Activated naive CD4-positive, alpha-beta T cell treated with anti-CD3 and anti-CD28 coated beads, Interleukin-2, amount 10 ng/mL, durations not matched to agents 7 days and 5 days (primary cell): ENCODE measurements at regions not wholly inside any gene's neighbourhood (a gene's known extent, or its start where the extent isn't known, plus 50 kb on each side); places are given as distances from the start of the nearest gene placed in this dataset.

Experiments
- CTCF ChIA-PET: fragments of 350-600 bp; sonication (Branson Sonifier 250); formaldehyde crosslinking; loops from one replicate; lab custom pipeline; 2021; ENCODE audit warnings: antibody characterized with exemption; lab: Charles Lee
- DNase-seq: peaks from one replicate; pipeline ENCODE4 v3.0.0-alpha.2; 2020
- H3K27ac Mint-ChIP-seq: one replicate; pipeline ENCODE4 v1.8.0; 2021; ENCODE audit warnings: mild to moderate bottlenecking, moderate library complexity, mixed read lengths
- H3K27me3 Mint-ChIP-seq: one replicate; pipeline ENCODE4 v1.8.0; 2021; ENCODE audit warnings: mild to moderate bottlenecking, mixed read lengths
- H3K36me3 Mint-ChIP-seq: one replicate; pipeline ENCODE4 v1.8.0; 2021; ENCODE audit warnings: mixed read lengths
- H3K4me1 Mint-ChIP-seq: one replicate; pipeline ENCODE4 v1.8.0; 2021; ENCODE audit warnings: mixed read lengths
- H3K4me3 Mint-ChIP-seq: one replicate; pipeline ENCODE4 v1.8.0; 2021; ENCODE audit warnings: mild to moderate bottlenecking, moderate library complexity, mixed read lengths
- H3K9me3 Mint-ChIP-seq: one replicate; pipeline ENCODE4 v1.8.0; 2021; ENCODE audit warnings: mixed read lengths

DNA sequence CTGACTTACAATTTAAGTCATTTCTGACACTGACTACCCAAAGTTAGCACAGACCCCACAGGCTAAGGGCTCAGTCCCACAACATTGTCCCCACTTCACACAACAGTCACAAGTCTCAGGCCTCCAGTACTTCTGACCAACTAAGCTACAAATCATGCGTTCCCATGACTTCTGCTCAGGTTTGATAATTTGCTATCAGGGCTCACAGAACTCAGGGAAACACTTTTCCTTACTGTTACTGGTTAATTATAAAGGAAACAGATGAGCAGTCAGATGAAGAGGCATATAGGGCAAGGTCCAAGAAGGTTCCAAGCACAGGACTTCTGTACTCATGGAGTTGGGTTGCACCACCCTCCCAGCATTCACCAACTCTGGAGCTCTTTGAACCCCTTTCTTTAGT is 151.2 kb upstream of the TNR start:
- no peak overlapping the region for H3K4me3 Mint-ChIP-seq
- H3K9me3 Mint-ChIP-seq, result peaks cover 2% of the 10 kb centered on the region
- no peak overlapping the region for H3K27ac Mint-ChIP-seq
- H3K4me1 Mint-ChIP-seq, result no peaks in the 10 kb centered on the region
- no peak for DNase-seq
- H3K36me3 Mint-ChIP-seq, result no peaks in the 10 kb centered on the region
- CTCF ChIA-PET, result no interaction called here
- no peaks in the 10 kb centered on the region for H3K27me3 Mint-ChIP-seq

DNA sequence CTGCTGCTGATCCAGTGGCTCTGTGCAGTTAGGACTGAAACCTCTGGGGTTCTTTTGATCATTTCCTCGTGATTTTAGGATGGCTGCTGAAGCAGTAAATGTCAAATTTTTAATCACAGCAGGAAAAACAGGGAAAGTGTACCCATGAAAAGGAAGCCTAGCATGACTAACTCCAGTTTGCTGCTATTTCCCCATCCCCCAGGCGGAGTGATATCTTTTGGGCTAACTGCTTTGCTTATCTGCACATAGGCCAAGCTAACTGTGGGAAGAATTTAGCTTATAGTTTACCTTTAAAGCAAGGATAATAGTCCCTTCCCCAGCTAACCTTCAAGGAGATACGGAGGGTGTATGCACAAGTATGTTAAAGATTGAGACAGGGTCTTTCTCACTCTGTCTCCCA is 149.8 kb upstream of the TNR start:
- DNase-seq, result no peak
- CTCF ChIA-PET, result no interaction called here
- Mint-ChIP-seq H3K9me3 (peaks cover 2% of the 10 kb centered on the region), H3K27ac (no peak overlapping the region), H3K4me1 (no peaks in the 10 kb centered on the region), H3K36me3 (no peaks in the 10 kb centered on the region), H3K4me3 (no peak overlapping the region), H3K27me3 (peaks cover under 1% of the 10 kb centered on the region)

DNA sequence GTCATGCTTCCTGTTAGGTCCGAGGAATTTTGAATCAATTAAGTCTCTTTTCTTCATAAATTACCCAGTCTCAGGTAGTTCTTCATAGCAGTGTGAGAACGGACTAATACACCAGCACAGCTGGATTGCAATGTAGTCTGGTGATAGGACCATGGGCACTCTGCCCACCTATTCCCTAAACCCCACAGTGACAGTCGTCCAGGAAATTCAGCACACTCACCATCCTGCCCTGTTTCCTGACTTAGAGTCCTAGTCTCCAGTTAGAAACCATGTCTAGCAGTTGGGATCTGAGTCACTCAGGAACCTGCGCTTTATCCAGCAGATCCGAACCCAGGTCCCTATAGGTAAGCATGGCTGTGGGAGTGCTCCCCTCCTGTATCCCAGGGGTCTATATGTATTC is 149.3 kb upstream of the TNR start:
- no peak overlapping the region for H3K4me3 Mint-ChIP-seq
- H3K9me3 Mint-ChIP-seq, result peaks cover 2% of the 10 kb centered on the region
- no peaks in the 10 kb centered on the region for H3K4me1 Mint-ChIP-seq
- peaks cover 4% of the 10 kb centered on the region for H3K27me3 Mint-ChIP-seq
- CTCF ChIA-PET, result interaction anchor here (1.6 kb wide), 1 partner anchor 12 kb away, joined by 4 read pairs; no protein-coding TSS in a partner anchor
- no peak for DNase-seq
- H3K27ac Mint-ChIP-seq, result no peak overlapping the region
- no peaks in the 10 kb centered on the region for H3K36me3 Mint-ChIP-seq

DNA sequence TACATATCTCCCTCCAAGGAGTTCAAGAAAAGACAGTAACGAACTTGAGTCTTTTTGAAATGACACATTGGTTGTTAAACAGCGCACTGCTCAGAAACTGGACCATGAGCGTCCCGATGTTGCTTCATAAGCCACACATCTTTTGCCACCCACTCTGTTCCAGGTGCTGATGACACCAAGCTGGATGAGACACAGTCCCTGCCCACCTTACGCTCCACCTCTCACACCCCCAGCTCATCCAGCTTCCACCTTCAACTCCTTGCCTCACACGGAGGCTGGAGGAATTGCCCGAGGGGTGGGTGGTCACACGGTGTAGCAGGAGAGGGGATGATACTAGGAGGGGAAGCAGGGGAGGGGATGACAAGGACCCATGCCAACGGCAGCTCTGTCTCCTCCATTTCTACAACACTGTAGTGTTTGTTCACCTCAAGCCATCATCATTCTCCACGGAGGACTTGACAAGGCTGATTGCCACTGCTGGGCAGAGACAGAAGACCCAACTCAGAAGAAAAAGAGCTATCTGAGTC is 148.5 kb upstream of the TNR start:
- Mint-ChIP-seq H3K36me3 (no peaks in the 10 kb centered on the region), H3K27me3 (peaks cover 4% of the 10 kb centered on the region), H3K9me3 (peaks cover 2% of the 10 kb centered on the region), H3K27ac (no peak overlapping the region), H3K4me1 (no peaks in the 10 kb centered on the region), H3K4me3 (no peak overlapping the region)
- CTCF ChIA-PET, result interaction anchor here (1.6 kb wide), 1 partner anchor 11 kb away, joined by 4 read pairs; no protein-coding TSS in a partner anchor
- DNase-seq, result no peak

DNA sequence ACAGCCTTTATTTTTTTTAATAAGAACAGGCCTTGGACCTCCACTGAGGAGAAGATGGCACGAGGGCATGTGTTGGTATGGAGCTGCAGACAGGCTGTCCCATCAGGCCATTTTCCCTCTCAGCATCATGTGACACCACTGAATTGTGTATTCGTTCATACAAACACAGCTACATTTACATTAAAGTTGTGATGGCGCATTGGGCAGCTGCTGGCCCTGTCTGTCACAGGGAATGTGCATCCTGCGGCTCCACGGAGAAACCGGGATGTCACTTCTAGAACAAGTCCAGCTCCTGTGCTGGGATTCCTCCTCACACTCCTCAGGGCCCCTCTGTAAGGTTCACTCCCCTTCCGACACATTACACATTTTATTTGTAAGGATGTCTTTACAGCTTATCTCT is 147.6 kb upstream of the TNR start:
- H3K36me3 Mint-ChIP-seq, result no peaks in the 10 kb centered on the region
- peaks cover 2% of the 10 kb centered on the region for H3K9me3 Mint-ChIP-seq
- CTCF ChIA-PET, result interaction anchor here (1.6 kb wide), 1 partner anchor 10 kb away, joined by 4 read pairs; no protein-coding TSS in a partner anchor
- H3K4me1 Mint-ChIP-seq, result no peaks in the 10 kb centered on the region
- no peak overlapping the region for H3K27ac Mint-ChIP-seq
- DNase-seq, result no peak
- H3K27me3 Mint-ChIP-seq, result peaks cover 4% of the 10 kb centered on the region
- H3K4me3 Mint-ChIP-seq, result no peak overlapping the region

DNA sequence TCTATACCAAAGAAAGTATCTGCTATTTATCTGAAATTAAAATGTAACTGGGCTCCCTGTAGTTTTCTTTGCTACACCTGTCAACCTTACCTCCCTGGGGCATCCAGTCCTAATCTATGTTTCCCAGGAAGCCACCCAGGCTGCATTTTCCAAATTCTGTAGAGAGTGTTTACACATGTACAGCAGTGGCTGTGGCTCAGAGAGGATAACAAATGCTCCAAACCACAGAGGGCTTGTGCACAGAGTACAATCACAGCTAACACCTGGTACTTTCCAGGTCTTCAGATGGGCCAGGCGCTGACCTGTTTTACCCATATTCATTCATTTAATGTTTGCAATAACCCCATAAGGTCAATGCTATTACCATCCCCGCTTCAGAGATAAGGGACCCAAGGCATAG is 146.5 kb upstream of the TNR start:
- CTCF ChIA-PET, result no interaction called here
- H3K27me3 Mint-ChIP-seq, result peaks cover 4% of the 10 kb centered on the region
- H3K4me1 Mint-ChIP-seq, result no peaks in the 10 kb centered on the region
- H3K27ac Mint-ChIP-seq, result no peak overlapping the region
- H3K36me3 Mint-ChIP-seq, result no peaks in the 10 kb centered on the region
- H3K9me3 Mint-ChIP-seq, result no peaks in the 10 kb centered on the region
- DNase-seq, result no peak
- H3K4me3 Mint-ChIP-seq, result no peak overlapping the region

DNA sequence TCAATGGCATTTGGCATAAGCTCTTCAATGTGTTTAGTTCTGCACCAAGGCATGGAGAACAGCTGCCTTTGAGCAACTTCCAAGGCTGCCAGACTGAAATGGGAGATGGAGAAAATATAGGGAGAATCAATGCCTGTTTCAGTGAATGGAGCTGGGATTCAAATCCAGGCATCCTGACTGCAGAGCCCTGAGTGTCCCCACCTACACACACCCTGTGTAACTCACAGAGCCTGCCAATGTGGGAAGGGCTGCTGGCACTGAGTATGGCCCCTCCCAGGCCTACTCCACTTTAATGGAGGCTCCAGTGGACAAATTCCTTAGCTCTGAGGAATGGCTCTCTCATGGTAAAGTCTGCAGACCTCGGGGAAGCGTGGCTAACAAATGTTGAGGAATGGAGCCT is 145.6 kb upstream of the TNR start:
- H3K27ac Mint-ChIP-seq, result no peak overlapping the region
- H3K4me1 Mint-ChIP-seq, result no peaks in the 10 kb centered on the region
- no peak overlapping the region for H3K4me3 Mint-ChIP-seq
- peaks cover 7% of the 10 kb centered on the region for H3K27me3 Mint-ChIP-seq
- no peak for DNase-seq
- CTCF ChIA-PET, result no interaction called here
- no peaks in the 10 kb centered on the region for H3K9me3 Mint-ChIP-seq
- no peaks in the 10 kb centered on the region for H3K36me3 Mint-ChIP-seq

DNA sequence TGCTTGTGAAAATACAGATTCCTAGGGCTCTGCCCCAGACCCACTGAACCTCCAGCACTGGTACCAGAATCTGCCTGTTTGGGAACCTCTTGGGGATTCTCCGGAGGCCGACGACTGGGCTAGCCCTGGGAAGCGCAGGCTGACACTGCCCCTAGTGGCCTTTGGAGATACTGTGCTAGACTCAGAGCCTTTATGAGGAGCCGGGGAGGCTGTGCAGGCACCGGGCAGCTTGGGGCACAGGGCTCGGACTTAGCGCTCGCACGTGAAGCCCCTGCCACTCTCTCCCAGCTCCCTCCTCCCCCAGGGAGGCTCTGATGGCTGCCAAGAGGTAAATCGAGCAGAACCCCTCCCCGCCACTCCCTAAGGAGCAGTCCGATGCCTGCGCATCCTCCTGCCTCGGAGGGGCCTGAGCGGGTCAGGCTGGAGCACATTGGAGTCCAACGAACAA is 144.6 kb upstream of the TNR start:
- no peak overlapping the region for H3K27ac Mint-ChIP-seq
- H3K4me1 Mint-ChIP-seq, result no peaks in the 10 kb centered on the region
- H3K9me3 Mint-ChIP-seq, result no peaks in the 10 kb centered on the region
- H3K27me3 Mint-ChIP-seq, result peaks cover 7% of the 10 kb centered on the region
- no peaks in the 10 kb centered on the region for H3K36me3 Mint-ChIP-seq
- CTCF ChIA-PET, result no interaction called here
- DNase-seq, result peak; percentile 35
- no peak overlapping the region for H3K4me3 Mint-ChIP-seq

DNA sequence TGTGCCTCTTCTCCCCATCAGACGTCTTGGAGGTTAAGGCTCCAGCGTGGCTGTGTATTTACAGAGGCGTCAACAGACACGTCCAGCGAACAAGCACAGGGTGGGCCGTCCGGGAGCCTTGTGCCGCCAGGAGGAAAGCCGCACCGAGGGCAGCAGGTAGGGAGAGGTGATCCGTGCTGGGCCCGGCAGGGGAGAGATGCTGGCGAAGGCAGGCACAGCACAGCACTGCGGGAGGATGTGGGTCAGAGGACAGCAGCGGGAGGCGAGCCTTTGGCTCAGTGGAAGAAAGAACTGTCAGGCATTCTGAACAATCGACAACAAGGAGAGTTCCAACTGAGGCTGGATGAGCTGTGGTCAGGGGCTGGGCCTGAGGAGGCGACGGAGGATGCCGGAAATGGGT is 144.1 kb upstream of the TNR start:
- CTCF ChIA-PET, result no interaction called here

DNA sequence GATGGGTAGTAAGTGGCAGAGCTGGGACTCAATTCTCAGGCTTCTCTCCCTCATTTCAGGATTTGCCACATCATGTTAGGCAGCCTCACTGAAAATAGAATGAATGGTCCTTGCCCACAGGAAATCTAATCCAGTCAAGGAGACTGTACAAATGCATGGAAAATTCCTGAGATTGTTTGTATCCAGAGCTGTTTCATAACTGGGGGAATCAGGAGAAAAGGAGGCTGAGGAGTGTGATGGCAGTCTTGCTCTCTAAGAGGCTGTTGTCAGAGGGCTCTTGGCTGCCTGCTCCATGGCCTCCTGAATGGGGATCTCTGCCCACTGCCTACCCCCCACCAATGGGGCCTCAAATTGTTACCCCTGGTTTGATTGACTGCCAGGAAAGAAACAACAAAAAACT is 141.9 kb upstream of the TNR start:
- CTCF ChIA-PET, result interaction anchor here (0.6 kb wide), 1 partner anchor 734 kb away, joined by 3 read pairs; no protein-coding TSS in a partner anchor
- no peaks in the 10 kb centered on the region for H3K4me1 Mint-ChIP-seq
- H3K4me3 Mint-ChIP-seq, result no peak overlapping the region
- H3K27me3 Mint-ChIP-seq, result peaks cover 10% of the 10 kb centered on the region
- no peaks in the 10 kb centered on the region for H3K36me3 Mint-ChIP-seq
- no peak for DNase-seq
- no peaks in the 10 kb centered on the region for H3K9me3 Mint-ChIP-seq
- no peak overlapping the region for H3K27ac Mint-ChIP-seq

More for the DNA sequence above, 144.1 kb upstream of the TNR start:
- Mint-ChIP-seq H3K27ac (no peak overlapping the region), H3K27me3 (peaks cover 7% of the 10 kb centered on the region), H3K9me3 (no peaks in the 10 kb centered on the region), H3K4me1 (no peaks in the 10 kb centered on the region), H3K4me3 (no peak overlapping the region), H3K36me3 (no peaks in the 10 kb centered on the region)
- no peak for DNase-seq

DNA sequence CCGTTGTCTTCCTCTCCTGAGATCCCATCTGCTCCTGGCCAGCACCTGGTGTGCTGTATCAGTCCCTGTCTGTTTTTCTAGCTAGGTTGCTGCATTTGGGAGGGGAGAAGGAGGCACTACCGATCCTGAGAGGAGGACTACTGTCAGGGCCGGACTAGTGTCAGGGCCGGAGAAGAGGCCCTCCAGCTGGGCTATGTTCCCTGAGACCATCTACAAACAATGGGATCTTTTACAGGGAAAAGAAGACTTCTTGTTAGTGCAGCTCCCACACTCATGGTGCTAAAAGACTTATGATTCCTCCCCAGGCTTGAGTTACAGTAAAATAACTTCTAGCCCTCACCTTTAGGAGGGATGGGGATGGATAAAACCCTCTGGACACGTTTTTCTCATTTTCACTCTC is 141.0 kb upstream of the TNR start:
- H3K9me3 Mint-ChIP-seq, result no peaks in the 10 kb centered on the region
- CTCF ChIA-PET, result no interaction called here
- H3K27me3 Mint-ChIP-seq, result peaks cover 10% of the 10 kb centered on the region
- H3K4me3 Mint-ChIP-seq, result no peak overlapping the region
- no peaks in the 10 kb centered on the region for H3K4me1 Mint-ChIP-seq
- no peak overlapping the region for H3K27ac Mint-ChIP-seq
- H3K36me3 Mint-ChIP-seq, result no peaks in the 10 kb centered on the region
- no peak for DNase-seq

DNA sequence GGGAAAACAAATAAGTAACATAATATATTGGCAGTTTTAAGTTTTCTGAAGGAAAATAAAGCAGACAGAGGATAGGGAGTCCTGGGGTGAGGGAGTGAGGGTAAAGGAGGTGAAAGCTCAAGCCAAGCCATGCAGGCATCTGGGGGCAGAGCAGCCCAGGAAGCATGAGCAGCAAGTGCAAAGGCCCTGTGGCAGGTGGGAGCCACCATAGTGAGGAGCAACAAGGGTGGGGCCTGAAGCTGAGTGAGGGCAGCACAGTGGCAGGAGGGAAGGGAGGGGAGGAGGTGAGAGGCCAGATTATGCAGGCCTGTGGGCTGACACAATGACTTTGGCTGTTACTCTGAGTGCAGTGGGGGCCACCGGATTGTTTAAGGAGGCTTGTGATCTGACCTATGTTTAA is 138.8 kb upstream of the TNR start:
- H3K4me3 Mint-ChIP-seq, result no peak overlapping the region
- no peak for DNase-seq
- H3K36me3 Mint-ChIP-seq, result no peaks in the 10 kb centered on the region
- H3K4me1 Mint-ChIP-seq, result no peaks in the 10 kb centered on the region
- CTCF ChIA-PET, result no interaction called here
- H3K27ac Mint-ChIP-seq, result no peak overlapping the region
- peaks cover 6% of the 10 kb centered on the region for H3K27me3 Mint-ChIP-seq
- no peaks in the 10 kb centered on the region for H3K9me3 Mint-ChIP-seq

DNA sequence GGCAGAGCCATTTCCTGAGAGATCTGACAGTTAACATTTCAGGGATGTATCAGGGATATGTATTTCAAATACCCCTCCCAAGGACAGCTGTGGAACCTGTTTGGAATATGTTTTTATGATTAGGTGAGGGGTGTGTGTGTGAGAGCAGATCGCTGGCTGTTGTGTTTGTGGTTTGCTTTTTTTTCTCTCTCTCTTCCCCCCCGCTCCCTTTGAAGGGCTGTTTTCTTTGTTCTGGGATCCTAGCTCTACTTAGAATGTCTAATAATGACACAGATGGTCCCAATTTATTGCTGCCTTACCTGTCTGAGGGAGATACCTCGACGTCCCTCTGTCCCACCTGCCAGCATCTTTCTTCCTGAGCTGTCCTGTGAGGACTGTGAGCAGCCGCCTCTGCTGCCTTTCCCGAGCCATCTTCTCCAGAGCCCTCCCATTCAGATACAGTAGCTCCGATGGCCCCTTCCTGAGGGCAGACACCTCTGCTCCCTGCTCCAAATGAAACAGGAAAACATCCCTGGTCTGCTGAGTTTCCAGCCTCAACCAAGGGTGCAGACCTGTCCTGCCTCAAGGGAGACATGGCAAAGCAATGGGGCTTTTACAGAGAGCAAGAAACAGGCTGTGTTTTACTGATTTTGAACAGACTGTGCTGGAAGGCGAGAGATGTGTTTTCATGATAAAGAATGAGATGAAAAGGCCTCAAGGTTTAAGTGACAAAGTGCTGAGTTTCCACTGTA is 138.0 kb upstream of the TNR start:
- Mint-ChIP-seq H3K9me3 (no peaks in the 10 kb centered on the region), H3K36me3 (no peaks in the 10 kb centered on the region), H3K27ac (no peak overlapping the region), H3K4me3 (no peak overlapping the region), H3K4me1 (no peaks in the 10 kb centered on the region), H3K27me3 (peaks cover 6% of the 10 kb centered on the region)
- DNase-seq, result no peak
- CTCF ChIA-PET, result interaction anchor here (1.0 kb wide), 1 partner anchor 10 kb away, joined by 4 read pairs; no protein-coding TSS in a partner anchor

DNA sequence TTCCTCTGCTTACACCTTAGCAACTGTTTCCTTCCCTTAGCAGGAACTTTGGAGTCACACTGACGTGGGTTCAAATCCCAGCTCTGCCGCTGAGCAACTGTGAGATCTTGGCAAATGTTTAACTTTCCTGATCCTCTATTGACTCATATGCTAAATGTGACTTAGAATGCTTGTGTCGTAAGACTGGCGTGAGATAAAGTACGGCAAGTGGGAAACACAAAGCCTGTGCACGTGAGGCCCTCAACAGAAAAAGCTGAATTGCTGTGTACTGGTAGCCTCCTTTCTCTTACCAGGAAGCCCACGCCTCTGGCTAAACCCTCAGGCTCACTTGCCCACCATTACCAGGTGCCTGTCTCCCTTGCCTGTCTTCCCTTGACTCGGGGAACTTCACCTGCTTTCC is 135.4 kb upstream of the TNR start:
- Mint-ChIP-seq H3K4me3 (no peak overlapping the region), H3K9me3 (no peaks in the 10 kb centered on the region), H3K36me3 (no peaks in the 10 kb centered on the region), H3K4me1 (no peaks in the 10 kb centered on the region), H3K27ac (no peak overlapping the region), H3K27me3 (peaks cover 3% of the 10 kb centered on the region)
- CTCF ChIA-PET, result no interaction called here
- DNase-seq, result no peak
